ENCODE measurements at regions not wholly inside any gene's neighbourhood (a gene's known extent, or its start where the extent isn't known, plus 50 kb on each side); places are given as distances from the start of the nearest gene placed in this dataset.

- TF ChIP-seq CTCF (conservative IDR thresholded peaks at IDR 0.05; ENCODE audit: low read length) (no peak), EZH2phosphoT487 (IDR thresholded peaks at IDR 0.05; ENCODE audit: borderline replicate concordance) (no peak)
Measured at GRCh38 chr4:162401021-162401420, 237.2 kb upstream of the FSTL5 start.

All from Loucy (cell line).